HEK293T (cell line): ENCODE measurements at regions not wholly inside any gene's neighbourhood (a gene's known extent, or its start where the extent isn't known, plus 50 kb on each side); places are given as distances from the start of the nearest gene placed in this dataset.

Experiments
- BHLHE40 ChIP-seq: fragments of 450-650 bp; IDR thresholded peaks from 2 replicates; pipeline ENCODE4 v1.6.1; 2016; ENCODE audit warnings: mild to moderate bottlenecking, moderate library complexity, borderline replicate concordance
- ELF4 ChIP-seq: fragments of 450-650 bp; IDR thresholded peaks from 2 replicates; pipeline ENCODE4 v1.6.1; 2017; ENCODE audit warnings: antibody characterized with exemption
- FOXA1 ChIP-seq: fragments of 450-650 bp; IDR thresholded peaks from 2 replicates; pipeline ENCODE4 v1.6.1; 2016; ENCODE audit warnings: mild to moderate bottlenecking
- FOXK2 ChIP-seq: fragments of 450-650 bp; IDR thresholded peaks from 2 replicates; pipeline ENCODE4 v1.6.1; 2016; ENCODE audit warnings: mild to moderate bottlenecking
- FOXM1 ChIP-seq: fragments of 450-650 bp; IDR thresholded peaks from 2 replicates; pipeline ENCODE4 v1.6.1; 2017; ENCODE audit warnings: mild to moderate bottlenecking, borderline replicate concordance
- HDGF ChIP-seq: fragments of 450-650 bp; IDR thresholded peaks from 2 replicates; pipeline ENCODE4 v1.6.1; 2017; ENCODE audit warnings: antibody characterized with exemption, borderline replicate concordance
- NFRKB ChIP-seq: fragments of 450-650 bp; IDR thresholded peaks from 2 replicates; pipeline ENCODE4 v1.6.1; 2016; ENCODE audit warnings: mild to moderate bottlenecking, moderate library complexity
- PKNOX1 ChIP-seq: fragments of 450-650 bp; IDR thresholded peaks from 2 replicates; pipeline ENCODE4 v1.6.1; 2016
- SP1 ChIP-seq: fragments of 450-650 bp; IDR thresholded peaks from 2 replicates; pipeline ENCODE4 v1.6.1; 2017
- SUZ12 ChIP-seq: fragments of 450-650 bp; IDR thresholded peaks from 2 replicates; pipeline ENCODE4 v1.6.1; 2016; ENCODE audit warnings: mild to moderate bottlenecking
- TARDBP ChIP-seq: fragments of 450-650 bp; IDR thresholded peaks from 2 replicates; pipeline ENCODE4 v1.6.1; 2016
- ZNF384 ChIP-seq: fragments of 450-650 bp; IDR thresholded peaks from 2 replicates; pipeline ENCODE4 v1.6.1; 2016

- TF ChIP-seq SUZ12 (no peak), FOXA1 (no peak), TARDBP (no peak), FOXK2 (no peak), HDGF (no peak), ZNF384 (no peak), PKNOX1 (no peak), SP1 (no peak), BHLHE40 (no peak), ELF4 (no peak), FOXM1 (no peak), NFRKB (no peak)
Observed at GRCh38 chr2:145598434-145598833, 1078.5 kb upstream of the ZEB2 start.
